ENCODE measurements at regions not wholly inside any gene's neighbourhood (a gene's known extent, or its start where the extent isn't known, plus 50 kb on each side); places are given as distances from the start of the nearest gene placed in this dataset.

GRCh38 chr1:62981434-62981833, 197.5 kb downstream of the ATG4C start:
- DNase-seq (ENCODE audit: extremely low read depth, low read depth, low spot score) = no peak

- DNase-seq (ENCODE audit: extremely low read depth, low read depth, low spot score) = no peak
These were observed 204.9 kb downstream of the ATG4C start for GRCh38 chr1:62988867-62989266.

GRCh38 chr1:62989497-62989896, 205.6 kb downstream of the ATG4C start:
- DNase-seq (ENCODE audit: extremely low read depth, low read depth, low spot score) = no peak

- DNase-seq (ENCODE audit: extremely low read depth, low read depth, low spot score) = no peak
These were observed 207.2 kb downstream of the ATG4C start for GRCh38 chr1:62991152-62991551.

- DNase-seq (ENCODE audit: extremely low read depth, low read depth, low spot score) = no peak
These were observed 209.9 kb downstream of the ATG4C start for GRCh38 chr1:62993844-62994243.

- no peak for DNase-seq (ENCODE audit: extremely low read depth, low read depth, low spot score)
These were observed 211.2 kb downstream of the ATG4C start for GRCh38 chr1:62995173-62995572.

GRCh38 chr1:62997884-62998283, 214.0 kb downstream of the ATG4C start:
- DNase-seq (ENCODE audit: extremely low read depth, low read depth, low spot score) = no peak

- DNase-seq (ENCODE audit: extremely low read depth, low read depth, low spot score) = no peak
These were observed 215.1 kb downstream of the ATG4C start for GRCh38 chr1:62998845-62999649.

- DNase-seq (ENCODE audit: extremely low read depth, low read depth, low spot score) = no peak
These were observed 216.6 kb downstream of the ATG4C start for GRCh38 chr1:63000508-63000907.

- DNase-seq (ENCODE audit: extremely low read depth, low read depth, low spot score) = no peak
These were observed 220.9 kb downstream of the ATG4C start for GRCh38 chr1:63004868-63005267.

- no peak for DNase-seq (ENCODE audit: extremely low read depth, low read depth, low spot score)
These were observed 221.9 kb downstream of the ATG4C start for GRCh38 chr1:63005812-63006211.

- no peak for DNase-seq (ENCODE audit: extremely low read depth, low read depth, low spot score)
These were observed 225.5 kb downstream of the ATG4C start for GRCh38 chr1:63009421-63009820.

GRCh38 chr1:63010913-63011660, 227.2 kb downstream of the ATG4C start:
- DNase-seq (ENCODE audit: extremely low read depth, low read depth, low spot score) = no peak

- no peak for DNase-seq (ENCODE audit: extremely low read depth, low read depth, low spot score)
These were observed 228.4 kb downstream of the ATG4C start for GRCh38 chr1:63012339-63012738.

- DNase-seq (ENCODE audit: extremely low read depth, low read depth, low spot score) = no peak
These were observed 230.3 kb downstream of the ATG4C start for GRCh38 chr1:63014267-63014666.

- DNase-seq (ENCODE audit: extremely low read depth, low read depth, low spot score) = no peak
These were observed 238.4 kb downstream of the ATG4C start for GRCh38 chr1:63022319-63022718.

- no peak for DNase-seq (ENCODE audit: extremely low read depth, low read depth, low spot score)
These were observed 239.2 kb downstream of the ATG4C start for GRCh38 chr1:63023171-63023570.

GRCh38 chr1:63023637-63024036, 239.7 kb downstream of the ATG4C start:
- DNase-seq (ENCODE audit: extremely low read depth, low read depth, low spot score) = no peak

GRCh38 chr1:63024132-63024531, 240.2 kb downstream of the ATG4C start:
- no peak for DNase-seq (ENCODE audit: extremely low read depth, low read depth, low spot score)

- no peak for DNase-seq (ENCODE audit: extremely low read depth, low read depth, low spot score)
These were observed 243.2 kb downstream of the ATG4C start for GRCh38 chr1:63027176-63027575.

- no peak for DNase-seq (ENCODE audit: extremely low read depth, low read depth, low spot score)
These were observed 248.2 kb downstream of the ATG4C start for GRCh38 chr1:63032171-63032570.

GRCh38 chr1:63033211-63033610, 249.3 kb downstream of the ATG4C start:
- no peak for DNase-seq (ENCODE audit: extremely low read depth, low read depth, low spot score)

Measured in glomerular endothelial cell (primary cell).